NCI-H526 (cell line): ENCODE measurements at regions not wholly inside any gene's neighbourhood (a gene's known extent, or its start where the extent isn't known, plus 50 kb on each side); places are given as distances from the start of the nearest gene placed in this dataset.
"Not testable (repeated sequence)": the region's sequence is repeated elsewhere in the genome, so short reads cannot be mapped to it uniquely, and the experiment has no call there.

Source experiments
- DNase-seq, 2 experiments: peaks; one replicate each; lab custom pipeline; 2025; lab: John Stamatoyannopoulos, UW

DNA sequence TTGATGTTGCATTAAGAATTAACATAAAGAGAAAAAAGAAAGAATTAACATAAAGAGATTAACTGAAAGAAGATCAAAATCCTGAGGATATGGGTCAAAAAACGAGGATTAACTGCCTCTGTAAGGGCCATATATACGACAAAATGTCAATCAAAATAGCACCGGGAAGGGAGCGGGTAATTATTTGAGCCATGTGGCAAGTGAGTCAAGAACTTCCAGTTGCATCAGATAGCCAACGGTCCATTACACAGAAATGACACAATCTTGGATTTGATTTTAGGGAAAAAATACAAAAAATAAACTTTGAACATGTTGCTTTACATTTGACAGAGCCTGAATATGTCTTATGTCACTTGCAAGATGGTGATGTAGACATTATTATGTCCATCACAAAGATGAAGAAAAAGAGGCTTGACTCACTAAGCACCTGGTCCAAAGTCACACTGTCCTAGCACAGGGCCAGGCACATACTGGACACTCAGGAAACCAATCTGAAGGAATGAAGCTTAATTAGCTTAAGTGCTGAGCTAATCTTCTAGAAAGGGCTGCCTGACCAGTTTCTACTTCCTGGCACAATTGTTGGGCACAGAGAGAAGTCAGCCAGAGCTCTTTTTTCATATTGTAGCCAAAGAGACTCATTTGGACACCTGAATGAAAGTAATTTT is 273.2 kb upstream of the PAPPA start:
- DNase-seq, result no peak

DNA sequence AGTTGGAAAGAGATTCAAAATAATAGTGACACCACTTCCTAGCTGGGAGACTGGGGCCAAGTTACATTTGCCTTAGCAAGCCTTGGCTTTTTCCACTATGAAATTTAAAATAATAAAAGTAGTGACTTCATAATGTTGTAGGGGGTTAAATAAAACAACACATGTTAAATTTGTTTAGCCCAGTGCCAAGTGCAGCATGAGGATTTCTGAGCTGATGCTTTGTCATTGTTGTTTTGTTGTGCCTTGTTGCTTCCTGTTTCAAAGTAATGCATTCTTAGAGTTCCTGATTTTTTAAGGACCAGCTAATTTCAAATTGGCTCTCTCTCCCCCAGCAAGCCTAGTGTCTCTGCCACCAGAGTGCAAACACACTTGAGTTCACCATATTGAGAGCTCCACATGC is 270.7 kb upstream of the PAPPA start:
- no peak for DNase-seq

DNA sequence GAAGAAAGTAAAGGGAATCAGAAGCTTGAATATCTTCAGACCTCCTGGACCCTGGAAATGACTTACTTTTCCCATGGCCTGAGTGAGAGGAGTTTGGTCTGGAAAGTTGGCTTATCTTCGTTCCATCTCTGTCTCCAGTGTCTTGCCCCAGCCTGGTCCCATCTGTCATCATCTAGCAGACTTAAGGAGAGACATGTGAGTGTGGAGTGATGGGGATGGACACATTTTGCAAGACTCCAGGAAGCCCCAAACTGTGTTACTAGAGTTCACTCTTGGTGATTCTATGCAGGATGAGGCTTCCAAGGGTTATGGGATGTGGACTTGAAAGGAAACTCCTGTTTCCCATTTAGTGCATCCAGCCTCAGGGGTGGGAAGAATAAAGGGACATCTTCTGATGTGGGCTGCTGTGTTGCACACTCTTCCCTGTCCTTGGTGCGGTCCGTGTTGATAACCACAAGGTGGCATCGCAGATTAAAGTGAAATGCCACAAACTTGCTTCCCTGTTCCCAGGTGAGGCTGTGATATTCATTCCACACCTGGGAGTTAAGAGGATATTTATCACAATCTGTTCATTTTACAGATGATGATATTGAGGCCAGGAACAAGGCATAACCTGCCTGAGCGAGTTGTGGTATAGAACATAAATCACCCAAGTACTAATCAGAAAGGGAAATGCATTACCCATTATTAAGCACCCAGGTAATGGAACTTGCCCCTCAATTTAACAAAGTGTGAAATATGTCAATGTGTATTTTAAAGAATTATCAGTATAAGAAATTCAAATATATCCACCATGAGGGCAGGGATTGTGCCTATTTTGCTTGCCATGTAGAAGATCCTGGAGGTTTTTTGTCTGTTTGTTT is 269.9 kb upstream of the PAPPA start:
- peak in 1 of 2 experiments; percentile 34 for DNase-seq

DNA sequence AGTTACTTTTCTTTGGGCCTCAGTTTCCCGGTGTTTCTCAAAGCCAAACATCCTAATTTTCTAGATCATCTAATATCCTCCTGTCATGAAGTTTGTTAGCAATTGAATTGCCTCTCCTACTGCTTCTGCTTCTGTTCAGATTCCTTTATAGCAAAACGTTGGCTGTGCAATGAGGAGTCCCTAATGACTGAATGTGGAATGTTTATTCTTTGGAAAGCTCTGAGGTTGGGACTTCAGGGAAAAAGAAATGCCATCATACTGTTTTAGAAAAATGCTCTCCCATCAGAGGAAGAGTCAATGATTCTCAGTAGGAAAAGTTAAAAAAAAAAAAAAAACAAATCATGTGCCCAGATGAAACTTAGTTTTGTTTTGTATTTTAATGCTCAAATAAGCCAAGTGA is 268.7 kb upstream of the PAPPA start:
- no peak for DNase-seq

DNA sequence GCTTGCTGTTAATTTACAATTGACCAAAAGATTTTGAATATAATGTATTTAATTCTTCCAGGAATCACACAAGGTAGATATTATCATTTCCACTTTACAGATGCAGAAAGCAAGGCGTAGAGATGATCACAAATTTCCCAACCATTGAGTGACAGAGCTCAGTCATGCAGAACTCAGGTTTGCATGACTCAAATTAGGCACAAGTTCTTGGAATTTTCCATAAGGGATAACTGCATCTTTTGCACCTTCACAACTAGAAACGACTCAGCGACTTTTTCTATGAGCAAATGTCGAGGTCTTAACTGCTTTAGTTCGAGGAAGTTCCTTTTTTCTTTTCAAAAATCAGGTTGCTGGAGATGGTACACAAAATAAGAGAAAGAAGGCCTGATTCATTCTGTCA is 265.5 kb upstream of the PAPPA start:
- no peak for DNase-seq

DNA sequence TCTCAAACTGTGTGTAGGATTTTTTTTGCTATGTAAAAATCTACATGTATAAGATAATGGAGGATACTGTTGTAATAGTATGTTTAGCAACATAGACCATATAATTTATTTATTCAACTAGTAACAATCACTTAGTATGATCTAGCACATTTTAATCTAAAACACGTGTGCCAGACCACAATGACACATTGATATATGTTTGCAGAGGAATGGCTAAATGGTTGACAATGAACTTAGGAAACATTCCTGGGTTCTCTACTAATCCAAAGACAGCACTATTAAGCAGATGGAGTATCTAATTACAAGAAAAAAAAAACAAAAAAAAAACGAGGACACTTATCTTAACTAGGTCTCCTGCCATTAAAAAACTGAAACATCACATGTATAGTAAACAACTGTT is 261.7 kb upstream of the PAPPA start:
- DNase-seq, result no peak

DNA sequence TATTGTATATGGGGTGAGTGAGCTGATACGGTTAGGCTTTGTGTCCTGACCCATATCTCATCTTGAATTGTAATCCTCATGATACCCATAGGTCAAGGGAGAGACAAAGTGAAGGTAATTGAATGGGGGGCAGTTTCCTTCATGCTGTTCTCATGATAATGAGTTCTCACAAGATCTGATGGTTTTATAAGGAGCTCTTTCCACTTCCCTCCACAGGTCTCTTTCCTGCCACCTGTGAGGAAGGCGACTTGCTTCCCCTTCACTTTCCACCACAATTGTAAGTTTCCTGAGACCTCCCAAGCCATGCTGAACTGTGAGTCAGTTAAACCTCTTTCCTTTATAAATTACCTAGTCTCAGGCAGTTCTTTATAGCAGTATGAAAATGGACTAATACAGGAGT is 255.1 kb upstream of the PAPPA start:
- DNase-seq, result not testable (repeated sequence)

DNA sequence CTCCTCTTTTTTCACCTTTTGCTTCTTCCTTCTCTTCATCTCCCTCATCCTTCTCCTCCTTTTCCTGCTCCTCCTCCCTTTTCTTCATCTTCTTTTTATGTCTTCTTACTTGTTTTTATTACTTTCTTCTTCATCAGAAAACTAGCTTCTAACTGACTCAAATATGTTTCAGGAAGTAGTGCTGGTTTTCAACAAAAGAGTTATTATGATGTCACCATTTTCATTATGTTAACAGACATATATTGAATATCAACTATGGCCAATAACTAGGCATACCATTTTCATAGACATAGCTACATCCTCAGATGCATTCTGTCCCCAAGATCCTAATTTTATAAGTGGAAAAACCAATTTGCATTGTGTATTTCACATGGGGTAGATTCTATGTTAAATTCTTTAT is 252.9 kb upstream of the PAPPA start:
- no peak for DNase-seq

DNA sequence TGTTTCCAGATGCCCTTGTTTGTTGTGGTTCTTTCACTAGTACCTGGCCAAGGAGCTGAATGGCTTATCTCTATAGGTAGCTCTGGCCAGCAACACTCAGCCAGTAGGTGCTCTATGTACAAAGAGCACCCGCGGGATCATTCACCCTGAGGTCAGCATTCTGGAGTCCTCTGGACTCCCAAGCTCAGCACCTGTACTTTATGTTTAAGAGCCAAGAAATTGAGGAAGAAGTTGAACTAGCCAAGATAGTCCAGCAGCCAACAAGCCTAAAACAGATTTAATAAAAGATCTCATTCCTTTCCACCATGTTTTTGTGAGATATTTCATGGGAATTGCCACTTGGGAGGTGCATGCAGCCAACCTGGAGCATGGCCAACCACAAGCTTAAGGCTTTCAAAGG is 242.6 kb upstream of the PAPPA start:
- DNase-seq, result no peak

DNA sequence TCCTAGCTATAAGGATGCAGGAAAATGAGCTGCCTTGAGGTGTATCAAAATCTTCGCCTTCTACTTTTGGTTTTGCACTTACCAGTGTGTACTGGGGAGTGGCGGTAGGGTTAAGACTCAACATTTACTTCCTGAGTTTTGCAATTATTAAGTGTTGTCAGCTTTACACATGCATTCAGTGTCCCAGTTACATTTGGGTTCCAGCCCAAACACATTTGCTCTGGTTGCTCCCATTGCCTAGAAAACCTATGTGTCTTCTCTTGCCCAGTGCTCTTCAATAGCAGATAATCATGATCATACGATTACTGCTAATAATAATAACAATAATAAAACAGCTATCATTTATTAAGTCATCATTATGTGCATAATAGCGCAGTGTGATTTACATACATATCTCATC is 241.5 kb upstream of the PAPPA start:
- no peak for DNase-seq

DNA sequence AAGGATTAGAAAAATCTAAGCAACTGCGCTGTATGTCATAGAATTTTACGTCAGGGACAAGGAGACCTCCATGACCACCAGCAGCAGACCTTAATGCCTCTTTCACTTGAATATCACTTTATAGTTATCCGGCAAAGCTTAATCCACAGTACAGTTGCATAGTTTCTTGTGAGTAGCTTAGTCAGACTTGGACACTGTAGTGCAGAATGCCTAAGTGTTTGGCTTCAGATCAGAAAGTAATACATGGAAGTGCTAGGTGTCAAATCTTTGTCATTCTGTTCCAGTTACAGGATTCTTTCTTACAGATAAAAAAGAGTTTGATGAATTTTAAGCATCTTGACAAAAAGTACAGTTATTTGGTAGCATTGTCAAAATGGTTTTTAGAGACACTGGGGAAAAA is 239.9 kb upstream of the PAPPA start:
- no peak for DNase-seq

DNA sequence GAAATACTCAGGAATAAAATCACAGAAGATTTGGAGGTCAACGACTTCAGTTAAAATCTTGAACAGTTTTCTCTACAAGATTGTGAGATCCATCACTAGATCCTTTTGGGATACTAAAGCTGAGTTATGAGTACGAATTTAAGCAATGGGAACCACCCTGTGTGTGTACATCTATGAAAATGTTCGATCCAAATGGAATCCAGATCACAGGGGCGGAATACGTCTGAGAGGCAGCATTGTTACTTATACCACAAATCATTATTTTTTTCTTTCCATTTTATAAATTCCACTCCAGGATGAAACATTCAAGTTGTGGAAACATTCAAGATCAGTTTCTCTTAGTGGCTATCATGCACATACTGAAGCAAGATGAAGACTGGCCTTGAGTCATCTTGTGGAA is 239.3 kb upstream of the PAPPA start:
- no peak for DNase-seq

DNA sequence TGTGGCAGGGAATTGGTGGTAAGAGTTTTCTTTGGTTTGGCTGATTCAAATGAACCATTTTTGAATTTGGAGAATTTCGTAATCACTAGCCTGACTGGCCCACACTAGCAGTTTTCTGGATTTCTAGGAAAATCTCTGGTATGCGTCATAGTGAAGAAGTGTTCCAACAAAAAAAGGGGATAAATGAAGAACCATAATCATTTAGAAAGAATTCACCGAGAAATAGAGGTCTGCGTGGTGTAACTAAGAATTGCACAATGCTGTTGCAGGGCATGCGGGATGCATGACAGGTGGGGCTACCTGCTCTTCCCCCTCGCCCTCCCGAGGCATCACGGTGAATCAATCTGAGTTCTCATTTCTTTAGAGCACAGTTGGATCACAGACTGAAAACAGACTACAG is 232.3 kb upstream of the PAPPA start:
- no peak for DNase-seq

DNA sequence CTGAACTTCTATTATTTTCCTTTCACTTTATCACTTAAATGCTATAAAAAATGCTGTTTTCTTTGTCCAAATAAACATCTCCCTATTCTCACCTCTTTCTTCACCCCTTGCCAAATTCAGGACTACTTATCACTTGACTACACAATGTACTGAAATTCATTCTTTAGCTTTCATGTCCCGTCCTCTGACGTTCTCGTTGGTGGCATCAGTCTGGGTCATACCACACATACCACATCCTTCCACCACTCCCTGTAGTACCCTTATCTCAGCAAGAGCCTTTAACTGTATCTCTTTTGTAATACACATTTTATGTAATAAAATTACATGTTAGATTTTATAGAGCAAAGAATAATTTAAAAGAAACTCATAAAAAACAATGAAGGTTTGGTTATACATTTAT is 231.1 kb upstream of the PAPPA start:
- DNase-seq, result no peak

DNA sequence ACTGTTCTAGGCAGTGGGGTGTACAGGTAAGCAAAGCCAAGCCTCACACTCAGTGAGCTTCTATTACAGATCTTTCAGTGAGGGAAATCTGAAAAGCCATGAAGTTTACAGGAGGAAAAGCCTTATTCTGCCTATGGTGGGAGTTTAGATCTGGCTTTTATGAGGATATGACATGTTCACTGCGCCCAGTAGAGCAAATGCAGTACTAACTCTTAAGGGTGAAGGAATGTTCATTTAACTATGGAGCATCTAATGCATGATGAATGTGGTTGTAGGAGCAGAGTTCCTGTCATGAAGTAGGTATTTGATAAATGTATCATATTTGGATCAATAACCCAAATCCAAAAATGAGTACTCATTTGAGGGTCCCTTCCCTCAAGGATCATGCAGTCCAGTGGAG is 230.2 kb upstream of the PAPPA start:
- no peak for DNase-seq

DNA sequence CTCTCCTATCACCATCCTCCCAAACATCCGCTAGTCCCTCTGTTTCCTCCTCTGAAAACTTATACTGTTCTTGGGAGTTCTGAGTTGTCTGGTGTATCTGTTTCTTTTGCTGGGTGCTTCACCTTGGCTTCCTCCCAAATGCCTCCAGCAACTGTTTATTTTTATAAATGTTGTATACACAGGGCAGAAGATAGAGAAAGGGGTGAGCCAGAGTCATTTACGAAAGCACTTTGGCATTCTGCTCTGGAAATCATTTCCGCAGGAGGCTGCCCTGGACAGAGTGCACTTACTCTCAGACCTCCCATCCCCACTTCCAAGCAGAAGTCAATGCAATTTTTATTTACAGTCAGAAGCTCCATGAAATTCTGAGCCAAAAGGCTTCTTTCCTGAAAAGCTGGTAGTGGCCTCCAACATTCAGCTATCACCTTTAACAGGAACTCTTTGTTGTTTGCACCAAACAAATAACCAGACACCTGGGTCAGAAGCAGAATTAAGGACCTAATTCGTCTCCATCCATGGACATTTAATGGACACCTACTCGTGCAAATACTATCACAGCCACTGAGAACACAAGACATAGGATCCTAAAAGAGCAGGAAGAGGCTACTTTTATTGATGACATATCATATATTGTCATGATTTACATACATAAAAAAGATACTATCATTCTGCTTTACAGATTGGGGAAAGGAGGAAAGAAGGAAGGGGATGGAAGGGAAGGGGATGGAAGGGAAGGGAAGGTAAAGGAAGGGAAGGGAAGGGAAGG is 229.5 kb upstream of the PAPPA start:
- no peak for DNase-seq

DNA sequence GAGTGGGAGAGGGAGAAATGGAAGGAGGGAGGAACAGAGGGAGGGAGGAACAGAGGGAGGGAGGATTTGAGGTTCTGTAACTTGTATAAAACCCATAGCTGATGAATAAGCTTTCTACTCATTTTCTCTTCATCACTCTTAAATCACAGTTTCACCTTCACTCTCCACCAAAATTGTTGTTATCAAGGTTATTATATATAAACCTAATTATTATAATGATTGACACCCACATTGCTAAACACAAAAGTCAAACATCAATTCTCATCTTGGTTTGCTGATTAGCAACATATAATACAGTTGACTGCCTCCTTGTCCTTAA is 229.0 kb upstream of the PAPPA start:
- DNase-seq, result no peak

DNA sequence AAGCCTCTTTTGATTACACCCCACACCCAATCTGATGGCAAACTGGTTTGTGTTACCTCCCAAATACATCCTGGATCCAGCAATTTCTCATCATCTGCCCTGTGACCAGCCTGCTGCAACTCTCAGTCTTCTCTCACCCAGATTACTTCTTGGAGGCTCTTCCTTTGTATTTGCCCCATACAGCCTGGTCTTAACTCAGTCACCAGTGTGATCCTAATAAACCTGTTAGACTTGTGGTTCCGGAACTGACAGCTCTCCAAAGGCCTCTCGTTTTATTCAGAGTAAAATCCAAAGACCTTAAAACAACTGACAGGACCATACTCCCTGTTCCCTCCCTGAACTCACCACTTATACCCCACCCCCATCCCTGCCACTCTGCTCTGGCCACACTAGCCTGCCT is 228.2 kb upstream of the PAPPA start:
- no peak for DNase-seq

DNA sequence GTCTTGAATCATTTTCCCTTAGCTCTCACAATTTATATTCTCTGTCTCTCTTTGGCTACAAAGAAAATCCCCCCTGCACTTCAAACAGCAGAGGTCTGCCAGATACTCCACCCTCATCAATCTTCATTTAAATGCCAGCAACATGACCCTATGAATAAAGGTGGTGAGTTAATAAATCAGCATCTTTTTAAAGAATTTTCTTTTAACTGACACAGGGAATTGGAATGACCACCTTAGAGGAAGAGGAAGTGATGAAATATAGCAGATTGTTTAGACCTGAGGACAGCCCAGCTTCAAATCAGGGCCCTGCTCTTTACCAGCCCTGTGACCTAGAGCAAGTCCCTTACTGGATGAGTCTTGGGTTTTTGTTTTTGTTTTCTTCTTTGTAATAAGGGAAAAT is 223.1 kb upstream of the PAPPA start:
- DNase-seq, result no peak

DNA sequence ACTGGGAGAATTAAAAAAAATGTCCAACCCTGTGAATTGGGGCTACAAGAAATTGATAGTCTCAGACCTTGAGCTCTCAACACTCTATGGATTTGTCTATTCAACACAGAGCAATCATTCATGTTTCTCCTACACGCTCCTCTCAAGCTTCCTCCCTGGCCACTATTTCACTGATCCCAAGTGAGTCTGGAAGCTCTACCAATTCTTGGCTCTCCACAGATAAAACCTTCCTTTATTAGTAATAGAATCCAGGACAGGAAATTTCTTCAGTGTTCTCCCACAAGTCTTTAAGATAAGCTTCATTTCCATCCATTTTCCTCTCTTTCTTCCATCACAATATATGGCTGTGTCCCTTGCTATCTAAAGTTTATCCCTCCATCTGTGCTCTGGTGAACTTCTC is 215.1 kb upstream of the PAPPA start:
- DNase-seq, result no peak

DNA sequence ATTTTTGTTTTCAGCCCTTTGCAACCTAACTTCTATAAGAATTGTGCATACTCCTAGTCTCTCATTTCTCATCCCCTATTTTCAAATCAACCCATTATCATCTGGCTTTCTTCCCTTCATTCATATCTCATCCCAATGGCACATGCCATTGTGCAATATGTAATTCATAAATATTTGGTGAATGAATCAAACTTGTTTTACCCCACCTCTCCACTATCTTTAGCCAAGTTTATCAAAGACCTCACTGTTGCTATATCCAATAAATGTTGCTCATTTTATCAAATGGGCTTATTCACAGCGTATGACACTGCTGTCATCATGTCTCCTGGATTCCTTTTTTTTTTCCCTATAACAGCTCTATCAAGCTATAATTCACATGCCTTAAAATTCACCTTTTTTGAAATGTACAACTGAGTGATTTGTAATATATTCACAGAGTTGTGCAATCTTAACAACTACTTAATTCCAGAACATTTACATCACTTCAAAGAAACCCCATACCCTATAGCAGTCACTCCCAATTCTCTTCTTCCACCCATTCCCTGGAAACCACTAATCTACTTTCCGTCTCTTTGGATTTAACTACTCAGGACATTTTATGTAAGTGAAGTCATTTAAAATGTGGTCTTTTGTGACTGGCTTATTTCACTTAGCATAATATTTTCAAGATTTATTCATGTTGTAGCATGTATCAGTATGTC is 214.4 kb upstream of the PAPPA start:
- DNase-seq, result no peak

DNA sequence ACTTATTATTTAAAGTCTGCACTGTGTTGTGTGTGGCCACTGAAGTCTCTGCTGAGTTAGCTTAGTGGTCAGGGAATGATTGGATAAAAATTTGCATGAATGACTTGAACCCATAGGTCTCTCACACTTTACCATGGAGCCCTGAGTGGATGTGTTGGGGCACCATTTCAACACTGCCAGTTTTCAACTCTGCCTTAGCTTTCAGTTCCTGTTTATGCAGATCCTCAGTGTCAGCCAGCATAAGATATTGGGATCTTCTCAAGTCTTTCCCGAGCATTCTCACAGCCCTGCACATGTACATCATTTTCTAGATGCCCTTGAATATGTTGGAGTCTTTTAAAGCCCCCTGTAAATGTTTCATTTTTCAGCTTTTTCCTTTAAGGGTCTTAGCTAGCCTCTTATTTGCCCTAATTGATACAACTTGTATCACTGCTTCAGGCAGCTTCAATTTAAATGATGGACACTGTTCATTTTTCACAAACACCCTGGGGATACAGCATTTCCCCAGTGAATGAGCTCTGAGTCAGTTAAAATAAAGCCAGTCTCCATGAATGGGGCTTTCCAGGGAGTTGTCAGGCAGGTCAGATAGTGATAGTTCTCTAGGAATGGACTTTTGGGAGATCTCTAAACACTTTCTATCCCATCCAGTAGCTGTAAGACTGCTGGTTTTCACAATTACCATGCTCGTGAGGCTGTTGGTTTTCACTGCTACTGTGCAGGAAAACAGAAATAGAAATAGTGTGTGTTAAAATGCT is 211.9 kb upstream of the PAPPA start:
- DNase-seq, result no peak
